ENCODE measurements at regions not wholly inside any gene's neighbourhood (a gene's known extent, or its start where the extent isn't known, plus 50 kb on each side); places are given as distances from the start of the nearest gene placed in this dataset.

DNA sequence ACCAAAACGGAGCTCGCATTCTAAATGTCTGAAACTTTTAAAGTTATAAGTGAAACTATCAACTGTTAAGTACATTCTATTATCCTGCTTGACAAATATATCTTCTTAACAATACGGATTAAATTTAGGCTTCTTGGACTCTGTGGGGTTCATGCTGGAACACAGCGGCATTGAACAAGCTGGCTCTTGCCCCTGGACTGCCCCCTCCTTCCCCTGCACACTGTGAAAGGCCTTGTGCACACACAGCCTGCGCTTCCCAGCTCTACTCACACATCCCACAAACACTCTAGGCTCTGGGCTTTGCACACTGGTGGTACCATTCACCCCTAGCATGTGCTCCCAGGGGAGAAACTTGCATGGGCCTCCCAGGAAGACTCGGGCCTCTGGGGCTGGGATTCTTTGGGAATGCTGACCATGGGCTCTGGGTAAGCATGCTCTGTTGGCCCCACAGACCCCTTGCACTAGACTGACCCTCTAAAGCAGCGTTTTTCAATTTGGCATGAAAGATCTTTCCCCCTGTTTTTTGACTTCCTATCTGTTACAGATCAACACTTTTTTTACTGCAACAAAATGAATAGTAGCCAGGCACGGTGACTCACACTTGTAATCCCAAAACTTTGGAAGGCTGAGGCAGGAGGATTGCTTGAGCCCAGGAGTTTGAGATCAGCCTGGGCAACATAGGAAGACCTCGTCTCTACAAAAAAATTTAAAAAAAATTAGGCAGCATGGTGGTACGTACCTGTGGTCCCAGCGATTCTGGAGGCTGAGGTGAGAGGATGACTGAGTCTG, 96.2 kb upstream of the CPM start:
- TF ChIP-seq POLR2A (IDR thresholded peaks at IDR 0.05; ENCODE audit: control extremely low read depth in 1 of 2, low read depth in 2 of 2, low read length in 2 of 2) (no peak), SUZ12 (IDR thresholded peaks at IDR 0.05; ENCODE audit: low read length) (no peak), TAF1 (IDR thresholded peaks at IDR 0.05; ENCODE audit: low read depth, low read length) (no peak), RFX5 (IDR thresholded peaks at IDR 0.05; ENCODE audit: borderline replicate concordance, low read depth, low read length) (no peak), CEBPB (IDR thresholded peaks at IDR 0.05; ENCODE audit: low read depth, low read length) (no peak), BCL11A (IDR thresholded peaks at IDR 0.05; ENCODE audit: low read depth in 2 of 2, low read length in 2 of 2) (no peak), KDM1A (IDR thresholded peaks at IDR 0.05; ENCODE audit: borderline replicate concordance, low read length) (no peak)
- TF ChIP-seq, protein P1, sequence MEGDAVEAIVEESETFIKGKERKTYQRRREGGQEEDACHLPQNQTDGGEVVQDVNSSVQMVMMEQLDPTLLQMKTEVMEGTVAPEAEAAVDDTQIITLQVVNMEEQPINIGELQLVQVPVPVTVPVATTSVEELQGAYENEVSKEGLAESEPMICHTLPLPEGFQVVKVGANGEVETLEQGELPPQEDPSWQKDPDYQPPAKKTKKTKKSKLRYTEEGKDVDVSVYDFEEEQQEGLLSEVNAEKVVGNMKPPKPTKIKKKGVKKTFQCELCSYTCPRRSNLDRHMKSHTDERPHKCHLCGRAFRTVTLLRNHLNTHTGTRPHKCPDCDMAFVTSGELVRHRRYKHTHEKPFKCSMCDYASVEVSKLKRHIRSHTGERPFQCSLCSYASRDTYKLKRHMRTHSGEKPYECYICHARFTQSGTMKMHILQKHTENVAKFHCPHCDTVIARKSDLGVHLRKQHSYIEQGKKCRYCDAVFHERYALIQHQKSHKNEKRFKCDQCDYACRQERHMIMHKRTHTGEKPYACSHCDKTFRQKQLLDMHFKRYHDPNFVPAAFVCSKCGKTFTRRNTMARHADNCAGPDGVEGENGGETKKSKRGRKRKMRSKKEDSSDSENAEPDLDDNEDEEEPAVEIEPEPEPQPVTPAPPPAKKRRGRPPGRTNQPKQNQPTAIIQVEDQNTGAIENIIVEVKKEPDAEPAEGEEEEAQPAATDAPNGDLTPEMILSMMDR (IDR thresholded peaks at IDR 0.05; ENCODE audit: control extremely low read depth in 1 of 3, insufficient read depth in 1 of 3, low read depth in 1 of 3, low read length in 3 of 3): no peak
- TF ChIP-seq, protein P2, sequence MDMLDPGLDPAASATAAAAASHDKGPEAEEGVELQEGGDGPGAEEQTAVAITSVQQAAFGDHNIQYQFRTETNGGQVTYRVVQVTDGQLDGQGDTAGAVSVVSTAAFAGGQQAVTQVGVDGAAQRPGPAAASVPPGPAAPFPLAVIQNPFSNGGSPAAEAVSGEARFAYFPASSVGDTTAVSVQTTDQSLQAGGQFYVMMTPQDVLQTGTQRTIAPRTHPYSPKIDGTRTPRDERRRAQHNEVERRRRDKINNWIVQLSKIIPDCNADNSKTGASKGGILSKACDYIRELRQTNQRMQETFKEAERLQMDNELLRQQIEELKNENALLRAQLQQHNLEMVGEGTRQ (IDR thresholded peaks at IDR 0.05; ENCODE audit: low read length): no peak
